Karpas-422 (cell line): ENCODE measurements at regions not wholly inside any gene's neighbourhood (a gene's known extent, or its start where the extent isn't known, plus 50 kb on each side); places are given as distances from the start of the nearest gene placed in this dataset.

Experiments
- DNase-seq: peaks from one replicate; pipeline ENCODE4 v3.0.0-alpha.2; 2015
- H2AFZ ChIP-seq: fragments of 200-600 bp; sonication (generic); 2 replicates; pipeline ENCODE4 v1.6.1; 2014; ENCODE audit warnings: antibody characterized with exemption, low read length, mixed read lengths
- H3K27ac ChIP-seq: fragments of 200-600 bp; sonication (generic); 2 replicates; pipeline ENCODE4 v1.5.1; 2014; ENCODE audit warnings: mild to moderate bottlenecking, low read length, moderate library complexity
- H3K27me3 ChIP-seq: fragments of 200-600 bp; sonication (generic); 2 replicates; pipeline ENCODE4 v1.6.1; 2014; ENCODE audit warnings: low read length, mixed read lengths
- H3K36me3 ChIP-seq: fragments of 200-600 bp; sonication (generic); 2 replicates; pipeline ENCODE4 v1.6.1; 2014; ENCODE audit warnings: low read length, mixed read lengths; ENCODE audit not compliant: insufficient read depth
- H3K4me1 ChIP-seq: fragments of 200-600 bp; sonication (generic); 2 replicates; pipeline ENCODE4 v1.6.1; 2014; ENCODE audit warnings: mild to moderate bottlenecking, low read length, mixed read lengths
- H3K4me2 ChIP-seq: fragments of 200-600 bp; sonication (generic); 2 replicates; pipeline ENCODE4 v1.6.1; 2014; ENCODE audit warnings: low read length, low read depth, mild to moderate bottlenecking; ENCODE audit not compliant: poor library complexity, severe bottlenecking
- H3K4me3 ChIP-seq: fragments of 200-600 bp; sonication (generic); 2 replicates; pipeline ENCODE4 v1.5.1; 2014; ENCODE audit warnings: mild to moderate bottlenecking, antibody characterized with exemption, low read length, mixed read lengths
- H3K79me2 ChIP-seq: fragments of 200-600 bp; sonication (generic); 2 replicates; pipeline ENCODE4 v1.6.1; 2014; ENCODE audit warnings: mild to moderate bottlenecking, low read length, mixed read lengths
- H3K9ac ChIP-seq: fragments of 200-600 bp; sonication (generic); 2 replicates; pipeline ENCODE4 v1.6.0; 2014; ENCODE audit warnings: low read length
- H3K9me2 ChIP-seq: fragments of 200-600 bp; sonication (generic), shearing (Covaris generic); replicated peaks from 2 replicates; pipeline ENCODE4 v1.6.0; 2014; ENCODE audit warnings: mild to moderate bottlenecking, low read length, moderate library complexity; ENCODE audit not compliant: insufficient read depth
- H3K9me3 ChIP-seq: fragments of 300-700, 200-600 bp; sonication (generic); 2 replicates; pipeline ENCODE4 v1.6.1; 2014; ENCODE audit warnings: low read length, mixed read lengths
- H4K20me1 ChIP-seq: fragments of 200-600 bp; sonication (generic); 2 replicates; pipeline ENCODE4 v1.6.1; 2014; ENCODE audit warnings: mild to moderate bottlenecking, antibody characterized with exemption, low read length, low read depth; ENCODE audit not compliant: insufficient read depth

DNA sequence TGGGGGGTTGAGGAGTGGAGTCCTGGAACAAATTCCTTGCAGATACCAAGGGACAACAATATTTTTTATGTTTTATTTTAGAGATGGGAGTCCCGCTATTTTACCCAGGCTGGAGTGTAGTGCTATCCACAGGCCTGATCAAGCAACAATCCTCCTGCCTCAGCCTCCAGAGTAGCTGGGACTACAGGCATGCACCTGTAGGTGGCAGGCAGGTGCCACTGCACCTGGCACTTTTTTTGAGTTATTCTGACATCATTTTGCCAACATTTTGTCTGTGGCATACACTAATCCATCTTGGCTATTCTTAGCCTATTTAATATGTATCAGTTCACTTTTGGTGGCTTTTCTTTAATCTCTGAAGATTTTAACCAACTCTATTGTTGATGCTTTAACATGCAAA, 317.8 kb upstream of the MTPN start:
- H4K20me1 ChIP-seq: no peaks in the 10 kb centered on the region
- H3K4me1 ChIP-seq: peaks cover 65% of the 10 kb centered on the region
- no peak overlapping the region for H3K4me3 ChIP-seq
- peaks cover 4% of the 10 kb centered on the region; the same call in 1 of the 2 replicates for H3K9me3 ChIP-seq
- no peak overlapping the region for H2AFZ ChIP-seq
- H3K36me3 ChIP-seq: peaks cover 2% of the 10 kb centered on the region; the same call in 1 of the 2 replicates
- H3K27me3 ChIP-seq: no peaks in the 10 kb centered on the region
- DNase-seq: peak; percentile 84
- H3K27ac ChIP-seq: peak overlapping the region; percentile 99
- H3K9ac ChIP-seq: peak overlapping the region; percentile 35; the same call in 1 of the 2 replicates
- peak overlapping the region; percentile 54 for H3K4me2 ChIP-seq
- no peaks in the 10 kb centered on the region for H3K9me2 ChIP-seq
- no peaks in the 10 kb centered on the region for H3K79me2 ChIP-seq

DNA sequence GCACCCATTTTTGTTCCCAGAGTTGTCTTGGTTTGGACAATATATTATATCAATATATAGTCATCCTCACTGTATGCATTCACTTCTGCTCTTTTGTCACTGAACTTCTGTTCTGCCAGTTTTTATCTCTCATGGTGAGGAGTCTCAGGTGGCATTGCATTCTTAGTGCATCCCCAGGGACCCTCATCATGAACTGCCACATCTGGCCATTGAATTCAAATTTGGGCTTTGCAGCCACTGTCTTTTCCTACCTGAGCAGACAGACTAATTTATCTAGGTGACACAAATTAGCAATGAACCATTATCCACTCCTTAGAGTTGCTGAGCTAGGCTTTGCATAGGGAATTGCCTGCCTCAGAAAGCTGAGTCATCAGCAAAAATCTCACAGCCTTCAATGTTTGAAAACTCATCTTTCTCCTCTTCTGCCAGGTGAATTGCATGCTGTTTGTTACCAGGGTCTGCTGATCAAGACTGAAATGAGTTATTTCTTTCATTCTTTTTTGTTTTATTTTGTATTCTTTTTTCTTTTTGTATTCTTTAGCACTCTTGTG, 316.8 kb upstream of the MTPN start:
- Histone ChIP-seq H3K9ac (peak overlapping the region; percentile 76), H3K79me2 (no peaks in the 10 kb centered on the region), H3K9me2 (no peaks in the 10 kb centered on the region), H3K4me1 (peaks cover 65% of the 10 kb centered on the region), H2AFZ (no peak overlapping the region), H3K9me3 (peaks cover 4% of the 10 kb centered on the region; the same call in 1 of the 2 replicates), H3K4me2 (peak overlapping the region; percentile 72), H4K20me1 (no peaks in the 10 kb centered on the region), H3K36me3 (peaks cover 2% of the 10 kb centered on the region; the same call in 1 of the 2 replicates), H3K27me3 (no peaks in the 10 kb centered on the region), H3K27ac (peak overlapping the region; percentile 99), H3K4me3 (peak overlapping the region; percentile 62)
- DNase-seq: peak; percentile 98

DNA sequence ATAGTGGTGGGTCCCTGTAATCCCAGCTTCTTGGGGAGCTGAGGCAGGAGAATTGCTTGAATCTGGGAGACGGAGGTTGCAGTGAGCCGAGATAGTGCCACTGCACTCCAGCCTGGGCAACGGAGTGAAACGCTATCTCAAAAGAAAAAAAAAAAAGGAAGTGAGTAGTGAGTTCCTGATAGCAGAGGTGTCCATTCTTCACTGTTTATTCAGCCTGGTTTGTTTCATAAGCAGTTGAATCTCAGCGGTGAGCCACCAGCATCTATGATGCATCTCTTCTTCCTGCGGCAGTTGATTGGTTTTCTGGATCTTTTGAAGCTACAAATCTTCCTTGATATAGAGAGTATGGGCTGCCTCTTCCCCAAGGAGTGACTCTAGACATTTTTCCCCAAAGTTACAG, 316.1 kb upstream of the MTPN start:
- no peaks in the 10 kb centered on the region for H3K9me2 ChIP-seq
- H3K27ac ChIP-seq: peak overlapping the region; percentile 99
- peak; percentile 93 for DNase-seq
- peak overlapping the region; percentile 76 for H3K9ac ChIP-seq
- H4K20me1 ChIP-seq: no peaks in the 10 kb centered on the region
- no peak overlapping the region for H2AFZ ChIP-seq
- no peaks in the 10 kb centered on the region for H3K79me2 ChIP-seq
- peaks cover 65% of the 10 kb centered on the region for H3K4me1 ChIP-seq
- peak overlapping the region; percentile 62 for H3K4me3 ChIP-seq
- H3K27me3 ChIP-seq: no peaks in the 10 kb centered on the region
- peak overlapping the region; percentile 72 for H3K4me2 ChIP-seq
- peaks cover 2% of the 10 kb centered on the region; the same call in 1 of the 2 replicates for H3K36me3 ChIP-seq
- peaks cover 4% of the 10 kb centered on the region; the same call in 1 of the 2 replicates for H3K9me3 ChIP-seq

DNA sequence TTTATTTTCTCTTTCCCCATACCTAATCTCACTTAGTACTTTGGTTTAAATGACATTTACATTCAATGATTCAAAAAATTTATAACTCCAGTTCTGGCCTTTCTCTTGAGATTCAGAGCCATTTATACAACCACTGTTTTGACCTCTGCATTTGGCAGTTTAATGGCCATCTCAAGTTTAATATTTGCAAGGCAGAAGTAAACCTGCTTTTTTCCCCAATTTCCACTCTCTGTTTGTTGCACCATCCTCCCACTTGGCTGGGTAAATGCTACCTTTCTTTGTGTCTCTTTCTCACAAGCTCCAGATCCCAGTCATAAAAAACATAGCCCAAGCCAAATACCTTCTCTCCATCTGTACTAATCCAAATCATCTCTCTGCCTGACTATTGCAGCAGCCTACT, 315.2 kb upstream of the MTPN start:
- H3K27me3 ChIP-seq: no peaks in the 10 kb centered on the region
- no peaks in the 10 kb centered on the region for H3K79me2 ChIP-seq
- H3K4me1 ChIP-seq: peaks cover 65% of the 10 kb centered on the region
- peak overlapping the region; percentile 62 for H3K4me3 ChIP-seq
- H3K4me2 ChIP-seq: peak overlapping the region; percentile 72
- H2AFZ ChIP-seq: no peak overlapping the region
- no peaks in the 10 kb centered on the region for H4K20me1 ChIP-seq
- H3K27ac ChIP-seq: peak overlapping the region; percentile 99
- H3K9me3 ChIP-seq: 0 out of 2 replicates have a peak, but pooled peaks cover 4% of the 10 kb centered on the region
- peaks cover 2% of the 10 kb centered on the region; the same call in 1 of the 2 replicates for H3K36me3 ChIP-seq
- peak overlapping the region; percentile 76 for H3K9ac ChIP-seq
- H3K9me2 ChIP-seq: no peaks in the 10 kb centered on the region
- no peak for DNase-seq

DNA sequence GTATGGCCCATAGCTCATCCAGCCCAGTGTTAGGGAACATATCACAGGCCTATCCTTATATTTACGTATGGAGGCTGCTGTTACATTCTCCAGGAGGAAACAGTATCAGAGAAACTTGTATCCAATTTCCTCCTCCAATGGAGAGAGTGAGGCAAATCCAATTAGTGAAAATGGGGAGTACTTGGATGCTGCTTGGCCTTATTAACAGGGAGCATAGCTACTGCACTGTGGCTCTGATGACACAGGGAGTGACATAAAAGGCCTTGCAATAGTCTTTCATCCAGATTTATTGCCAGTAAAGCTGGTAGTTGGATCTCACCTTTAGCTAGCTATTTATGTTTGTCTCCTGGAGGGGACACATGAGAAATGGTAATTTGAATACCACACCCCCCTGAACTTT, 313.2 kb upstream of the MTPN start:
- H3K4me1 ChIP-seq: peaks cover 49% of the 10 kb centered on the region

DNA sequence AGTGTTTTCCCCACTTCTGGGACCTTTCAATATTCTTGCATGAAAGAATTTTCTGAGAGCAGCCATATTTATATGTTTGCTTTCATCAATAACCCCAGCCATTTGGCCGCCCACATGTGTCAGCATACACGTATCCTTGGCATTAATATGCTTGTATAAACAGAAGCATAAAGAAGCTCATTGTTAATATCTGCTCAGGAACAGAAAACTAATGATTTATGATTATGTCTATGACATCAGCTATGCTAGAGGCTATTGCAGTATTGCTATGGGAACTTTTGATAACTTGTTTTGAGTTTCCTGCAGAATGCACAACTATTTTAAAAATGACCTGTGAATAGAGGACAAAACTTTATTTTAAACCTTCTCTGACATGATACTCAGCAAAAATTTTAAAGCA, 300.9 kb upstream of the MTPN start:
- H2AFZ ChIP-seq: no peak overlapping the region
- no peaks in the 10 kb centered on the region for H3K27me3 ChIP-seq
- H3K4me1 ChIP-seq: peaks cover 13% of the 10 kb centered on the region
- no peaks in the 10 kb centered on the region for H3K9me2 ChIP-seq
- no peaks in the 10 kb centered on the region for H3K79me2 ChIP-seq
- H4K20me1 ChIP-seq: no peaks in the 10 kb centered on the region
- no peak for DNase-seq
- H3K9ac ChIP-seq: no peak overlapping the region
- H3K36me3 ChIP-seq: no peaks in the 10 kb centered on the region
- H3K4me2 ChIP-seq: no peak overlapping the region
- no peaks in the 10 kb centered on the region for H3K9me3 ChIP-seq
- H3K4me3 ChIP-seq: no peak overlapping the region
- H3K27ac ChIP-seq: no peak overlapping the region

More for the DNA sequence above, 313.2 kb upstream of the MTPN start:
- no peaks in the 10 kb centered on the region for H3K9me3 ChIP-seq
- no peak overlapping the region for H3K9ac ChIP-seq
- no peaks in the 10 kb centered on the region for H4K20me1 ChIP-seq
- H3K36me3 ChIP-seq: no peaks in the 10 kb centered on the region; the same call in 1 of the 2 replicates
- H3K9me2 ChIP-seq: no peaks in the 10 kb centered on the region
- peak overlapping the region; percentile 99 for H3K27ac ChIP-seq
- no peak overlapping the region for H2AFZ ChIP-seq
- no peaks in the 10 kb centered on the region for H3K27me3 ChIP-seq
- no peak overlapping the region for H3K4me2 ChIP-seq
- H3K79me2 ChIP-seq: no peaks in the 10 kb centered on the region
- no peak overlapping the region for H3K4me3 ChIP-seq
- DNase-seq: no peak

DNA sequence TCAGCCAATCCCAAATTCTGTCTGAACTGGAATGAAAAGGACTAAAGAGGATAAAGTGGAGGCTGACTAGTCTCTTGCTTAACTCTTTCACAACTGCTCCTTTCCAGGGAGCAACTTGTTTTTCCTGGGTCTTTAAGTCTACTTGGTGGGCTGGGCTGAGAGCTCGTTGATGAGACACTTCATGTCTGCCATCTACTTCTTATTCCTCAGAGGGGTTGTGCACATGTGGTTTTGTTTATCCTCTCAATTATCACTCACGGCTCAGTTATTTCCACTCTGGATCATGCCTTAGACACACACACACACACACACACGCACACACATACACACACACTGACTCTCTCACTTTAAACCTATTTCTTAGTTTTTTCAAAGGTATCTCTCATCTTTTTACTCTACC, 298.6 kb upstream of the MTPN start:
- no peak for DNase-seq
- Histone ChIP-seq H3K4me3 (no peak overlapping the region), H4K20me1 (no peaks in the 10 kb centered on the region), H3K27ac (no peak overlapping the region), H3K36me3 (no peaks in the 10 kb centered on the region), H3K4me2 (no peak overlapping the region), H3K9ac (no peak overlapping the region), H3K27me3 (no peaks in the 10 kb centered on the region), H3K4me1 (peaks cover 6% of the 10 kb centered on the region; the same call in 1 of the 2 replicates), H3K9me2 (no peaks in the 10 kb centered on the region), H2AFZ (no peak overlapping the region), H3K79me2 (no peaks in the 10 kb centered on the region), H3K9me3 (no peaks in the 10 kb centered on the region)

DNA sequence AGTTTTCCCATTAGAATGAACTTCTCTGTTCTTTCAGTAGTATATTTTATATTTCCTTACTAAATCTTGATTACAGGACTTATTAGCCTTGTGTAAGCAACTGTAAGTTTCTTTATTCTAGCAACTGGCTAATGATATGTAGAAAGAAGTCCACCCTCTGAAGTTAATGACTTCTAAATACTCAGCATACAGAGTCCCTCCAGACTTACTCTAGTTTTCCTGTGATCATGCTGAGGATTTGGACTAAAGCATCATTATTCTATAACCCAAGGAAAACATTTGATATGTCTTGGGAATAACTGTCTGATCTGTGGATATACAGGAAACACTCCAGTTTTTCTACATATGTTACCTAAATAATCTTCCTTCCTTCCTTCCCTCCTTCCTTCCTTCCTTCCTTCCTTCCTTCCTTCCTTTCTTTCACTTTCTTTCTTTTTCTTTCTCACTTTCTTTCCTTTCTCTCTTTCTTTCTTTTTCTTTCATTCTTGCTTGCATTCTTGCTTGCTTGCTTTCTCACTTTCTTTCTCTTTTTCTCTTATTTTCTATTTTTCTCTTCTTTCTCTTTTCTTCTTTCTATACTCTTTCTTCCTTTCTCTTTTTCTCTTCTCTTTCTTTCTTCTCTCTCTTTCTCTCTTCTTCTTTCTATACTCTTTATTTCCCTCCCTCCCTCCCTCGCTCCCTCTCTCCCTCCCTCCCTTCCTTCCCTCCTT, 297.6 kb upstream of the MTPN start:
- no peak overlapping the region for H3K9ac ChIP-seq
- no peaks in the 10 kb centered on the region for H3K27me3 ChIP-seq
- no peak overlapping the region for H3K4me3 ChIP-seq
- H3K9me2 ChIP-seq: no peaks in the 10 kb centered on the region
- peaks cover 6% of the 10 kb centered on the region; the same call in 1 of the 2 replicates for H3K4me1 ChIP-seq
- H3K9me3 ChIP-seq: no peaks in the 10 kb centered on the region
- H2AFZ ChIP-seq: no peak overlapping the region
- H3K79me2 ChIP-seq: no peaks in the 10 kb centered on the region
- no peak overlapping the region for H3K4me2 ChIP-seq
- DNase-seq: no peak
- H3K36me3 ChIP-seq: no peaks in the 10 kb centered on the region
- no peaks in the 10 kb centered on the region for H4K20me1 ChIP-seq
- H3K27ac ChIP-seq: no peak overlapping the region
